ENCODE measurements at regions not wholly inside any gene's neighbourhood (a gene's known extent, or its start where the extent isn't known, plus 50 kb on each side); places are given as distances from the start of the nearest gene placed in this dataset.
"Not testable (repeated sequence)": the region's sequence is repeated elsewhere in the genome, so short reads cannot be mapped to it uniquely, and the experiment has no call there.

GRCh38 chr1:239112101-239112935 is 274.1 kb upstream of the CHRM3 start:
- DNase-seq (ENCODE audit: low read depth) = no peak

- no peak for DNase-seq (ENCODE audit: low read depth)
These were observed 278.7 kb upstream of the CHRM3 start for GRCh38 chr1:239107676-239108075.

- not testable (repeated sequence) for DNase-seq (ENCODE audit: low read depth)
These were observed 279.7 kb upstream of the CHRM3 start for GRCh38 chr1:239106689-239107088.

GRCh38 chr1:239098400-239099037 is 287.8 kb upstream of the CHRM3 start:
- DNase-seq (ENCODE audit: low read depth) = no peak

GRCh38 chr1:239091537-239091936 is 294.8 kb upstream of the CHRM3 start:
- no peak for DNase-seq (ENCODE audit: low read depth)

- peak; percentile 11 for DNase-seq (ENCODE audit: low read depth)
These were observed 301.8 kb upstream of the CHRM3 start for GRCh38 chr1:239084459-239085080.

- DNase-seq (ENCODE audit: low read depth) = not testable (repeated sequence)
These were observed 304.4 kb upstream of the CHRM3 start for GRCh38 chr1:239081947-239082346.

GRCh38 chr1:239067480-239067879 is 318.9 kb upstream of the CHRM3 start:
- no peak for DNase-seq (ENCODE audit: low read depth)

GRCh38 chr1:239067058-239067457 is 319.3 kb upstream of the CHRM3 start:
- no peak for DNase-seq (ENCODE audit: low read depth)

- no peak for DNase-seq (ENCODE audit: low read depth)
These were observed 324.6 kb upstream of the CHRM3 start for GRCh38 chr1:239061770-239062169.

- no peak for DNase-seq (ENCODE audit: low read depth)
These were observed 328.2 kb upstream of the CHRM3 start for GRCh38 chr1:239058190-239058589.

GRCh38 chr1:239056940-239057339 is 329.4 kb upstream of the CHRM3 start:
- DNase-seq (ENCODE audit: low read depth) = no peak

- no peak for DNase-seq (ENCODE audit: low read depth)
These were observed 333.1 kb upstream of the CHRM3 start for GRCh38 chr1:239053279-239053678.

GRCh38 chr1:239049571-239049970 is 336.8 kb upstream of the CHRM3 start:
- no peak for DNase-seq (ENCODE audit: low read depth)

GRCh38 chr1:239044829-239045228 is 341.5 kb upstream of the CHRM3 start:
- peak; percentile 3 for DNase-seq (ENCODE audit: low read depth)

- no peak for DNase-seq (ENCODE audit: low read depth)
These were observed 345.8 kb upstream of the CHRM3 start for GRCh38 chr1:239040523-239040922.

GRCh38 chr1:239031310-239031709 is 355.1 kb upstream of the CHRM3 start:
- DNase-seq (ENCODE audit: low read depth) = no peak

GRCh38 chr1:239025997-239026694 is 360.2 kb upstream of the CHRM3 start:
- DNase-seq (ENCODE audit: low read depth) = no peak

- no peak for DNase-seq (ENCODE audit: low read depth)
These were observed 361.1 kb upstream of the CHRM3 start for GRCh38 chr1:239025223-239025622.

- no peak for DNase-seq (ENCODE audit: low read depth)
These were observed 362.5 kb upstream of the CHRM3 start for GRCh38 chr1:239023732-239024360.

- DNase-seq (ENCODE audit: low read depth) = no peak
These were observed 370.0 kb upstream of the CHRM3 start for GRCh38 chr1:239016337-239016736.

GRCh38 chr1:239011382-239011781 is 375.0 kb upstream of the CHRM3 start:
- no peak for DNase-seq (ENCODE audit: low read depth)

Measured in LHCN-M2 (cell line).